ENCODE measurements at regions not wholly inside any gene's neighbourhood (a gene's known extent, or its start where the extent isn't known, plus 50 kb on each side); places are given as distances from the start of the nearest gene placed in this dataset.
"Not testable (repeated sequence)": the region's sequence is repeated elsewhere in the genome, so short reads cannot be mapped to it uniquely, and the experiment has no call there.

- no peaks in the 10 kb centered on the region for H3K9me3 ChIP-seq (ENCODE audit: low read length)
- no peaks in the 10 kb centered on the region for H3K4me1 ChIP-seq (ENCODE audit: insufficient read depth, low read length)
- no peaks in the 10 kb centered on the region for H3K36me3 ChIP-seq (ENCODE audit: insufficient read depth, low read length)
- H2AFZ ChIP-seq (ENCODE audit: low read depth, low read length), result no peak overlapping the region
- no peak overlapping the region for H3K4me3 ChIP-seq (ENCODE audit: low read length)
- peaks cover 4% of the 10 kb centered on the region for H3K27me3 ChIP-seq (ENCODE audit: insufficient read depth, low read length)
These were observed 161.6 kb upstream of the TNFAIP3 start for GRCh38 chr6:137705160-137706082.

- Histone ChIP-seq H3K27me3 (ENCODE audit: insufficient read depth, low read length) (peaks cover 4% of the 10 kb centered on the region), H2AFZ (ENCODE audit: low read depth, low read length) (no peak overlapping the region), H3K36me3 (ENCODE audit: insufficient read depth, low read length) (no peaks in the 10 kb centered on the region), H3K9me3 (ENCODE audit: low read length) (no peaks in the 10 kb centered on the region), H3K4me1 (ENCODE audit: insufficient read depth, low read length) (no peaks in the 10 kb centered on the region), H3K4me3 (ENCODE audit: low read length) (no peak overlapping the region)
These were observed 160.8 kb upstream of the TNFAIP3 start for GRCh38 chr6:137706083-137706750.

DNA sequence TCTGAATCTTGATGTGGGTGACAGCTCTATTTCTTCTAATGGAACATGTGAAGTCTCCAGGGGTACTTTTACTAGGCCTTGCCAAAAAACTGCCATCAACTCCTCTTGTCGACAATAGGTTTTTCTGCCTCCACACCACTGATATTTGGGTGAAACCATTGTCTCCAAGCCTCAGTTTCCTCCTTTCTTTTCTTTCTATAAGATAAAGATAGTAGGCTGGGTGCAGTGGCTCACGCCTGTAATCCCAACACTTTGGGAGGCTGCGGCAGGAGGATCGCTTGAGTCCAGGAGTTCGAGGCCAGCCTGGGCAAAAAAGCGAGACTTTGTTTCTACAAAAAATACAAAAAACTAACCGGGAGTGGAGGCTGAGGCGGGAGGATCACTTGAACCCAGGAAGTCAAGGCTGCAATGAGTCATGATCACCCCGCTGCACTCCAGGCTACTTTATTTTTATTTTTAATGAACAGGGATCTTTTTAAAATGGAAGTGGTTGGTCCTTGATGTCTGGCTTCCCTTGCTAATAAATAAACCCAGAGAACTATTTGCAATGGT, 159.9 kb upstream of the TNFAIP3 start:
- H3K4me3 ChIP-seq (ENCODE audit: low read length), result no peak overlapping the region
- no peaks in the 10 kb centered on the region for H3K27me3 ChIP-seq (ENCODE audit: insufficient read depth, low read length)
- H3K4me1 ChIP-seq (ENCODE audit: insufficient read depth, low read length), result no peaks in the 10 kb centered on the region

DNA sequence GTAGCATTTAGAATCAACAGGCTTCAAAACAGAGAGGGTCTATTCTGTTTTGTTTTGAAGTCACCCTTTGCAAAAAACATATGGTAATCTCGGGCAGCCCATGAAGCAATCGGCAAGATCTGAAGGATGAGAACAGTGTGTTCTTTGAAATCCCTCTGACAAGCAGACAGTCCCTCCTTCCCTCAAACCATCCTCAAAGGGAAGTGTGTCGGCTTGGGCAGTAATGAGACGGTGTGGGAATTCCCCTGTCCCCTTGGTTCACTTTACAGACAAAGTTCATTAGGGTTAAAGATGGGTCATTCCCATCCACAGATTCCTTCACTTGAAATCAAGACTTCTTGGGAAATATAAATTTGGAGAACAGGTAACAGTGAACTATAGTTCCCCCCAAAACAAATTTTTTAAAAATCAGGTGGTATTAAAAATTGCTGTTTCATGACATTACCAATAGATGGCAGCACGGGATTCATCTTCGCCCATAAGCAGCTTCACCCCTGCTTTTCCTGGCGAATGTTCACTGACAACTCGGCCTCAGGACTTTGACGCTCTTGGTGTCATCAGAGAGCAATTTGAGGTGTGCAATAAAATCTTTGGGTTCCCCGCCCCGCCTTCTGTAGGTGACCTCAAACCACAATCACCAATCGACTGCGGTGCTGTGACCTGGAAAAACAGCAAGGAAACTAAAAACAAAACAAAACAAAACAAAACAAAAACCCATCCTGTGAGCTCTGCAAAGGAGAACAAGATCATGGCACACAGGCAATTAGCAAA, 159.3 kb upstream of the TNFAIP3 start:
- H3K9me3 ChIP-seq (ENCODE audit: low read length), result no peaks in the 10 kb centered on the region

More for the DNA sequence above, 159.9 kb upstream of the TNFAIP3 start:
- Histone ChIP-seq H3K36me3 (ENCODE audit: insufficient read depth, low read length) (no peaks in the 10 kb centered on the region), H3K9me3 (ENCODE audit: low read length) (no peaks in the 10 kb centered on the region), H2AFZ (ENCODE audit: low read depth, low read length) (no peak overlapping the region)

GRCh38 chr6:137708481-137708880, 158.6 kb upstream of the TNFAIP3 start:
- H3K36me3 ChIP-seq (ENCODE audit: insufficient read depth, low read length), result no peaks in the 10 kb centered on the region
- H3K4me3 ChIP-seq (ENCODE audit: low read length), result no peak overlapping the region
- H2AFZ ChIP-seq (ENCODE audit: low read depth, low read length), result no peak overlapping the region
- no peaks in the 10 kb centered on the region for H3K27me3 ChIP-seq (ENCODE audit: insufficient read depth, low read length)
- no peaks in the 10 kb centered on the region for H3K4me1 ChIP-seq (ENCODE audit: insufficient read depth, low read length)
- H3K9me3 ChIP-seq (ENCODE audit: low read length), result no peaks in the 10 kb centered on the region

More for the DNA sequence above, 159.3 kb upstream of the TNFAIP3 start:
- Histone ChIP-seq H3K27me3 (ENCODE audit: insufficient read depth, low read length) (no peaks in the 10 kb centered on the region), H3K4me3 (ENCODE audit: low read length) (no peak overlapping the region), H2AFZ (ENCODE audit: low read depth, low read length) (no peak overlapping the region), H3K4me1 (ENCODE audit: insufficient read depth, low read length) (no peaks in the 10 kb centered on the region), H3K36me3 (ENCODE audit: insufficient read depth, low read length) (no peaks in the 10 kb centered on the region)

GRCh38 chr6:137709424-137710236, 157.4 kb upstream of the TNFAIP3 start:
- Histone ChIP-seq H2AFZ (ENCODE audit: low read depth, low read length) (no peak overlapping the region), H3K4me1 (ENCODE audit: insufficient read depth, low read length) (no peaks in the 10 kb centered on the region), H3K36me3 (ENCODE audit: insufficient read depth, low read length) (no peaks in the 10 kb centered on the region), H3K9me3 (ENCODE audit: low read length) (no peaks in the 10 kb centered on the region), H3K4me3 (ENCODE audit: low read length) (no peak overlapping the region), H3K27me3 (ENCODE audit: insufficient read depth, low read length) (no peaks in the 10 kb centered on the region)

GRCh38 chr6:137711972-137712371, 155.1 kb upstream of the TNFAIP3 start:
- no peaks in the 10 kb centered on the region for H3K9me3 ChIP-seq (ENCODE audit: low read length)
- H3K27me3 ChIP-seq (ENCODE audit: insufficient read depth, low read length), result no peaks in the 10 kb centered on the region
- no peak overlapping the region for H3K4me3 ChIP-seq (ENCODE audit: low read length)
- H3K4me1 ChIP-seq (ENCODE audit: insufficient read depth, low read length), result no peaks in the 10 kb centered on the region
- no peak overlapping the region for H2AFZ ChIP-seq (ENCODE audit: low read depth, low read length)
- H3K36me3 ChIP-seq (ENCODE audit: insufficient read depth, low read length), result no peaks in the 10 kb centered on the region

DNA sequence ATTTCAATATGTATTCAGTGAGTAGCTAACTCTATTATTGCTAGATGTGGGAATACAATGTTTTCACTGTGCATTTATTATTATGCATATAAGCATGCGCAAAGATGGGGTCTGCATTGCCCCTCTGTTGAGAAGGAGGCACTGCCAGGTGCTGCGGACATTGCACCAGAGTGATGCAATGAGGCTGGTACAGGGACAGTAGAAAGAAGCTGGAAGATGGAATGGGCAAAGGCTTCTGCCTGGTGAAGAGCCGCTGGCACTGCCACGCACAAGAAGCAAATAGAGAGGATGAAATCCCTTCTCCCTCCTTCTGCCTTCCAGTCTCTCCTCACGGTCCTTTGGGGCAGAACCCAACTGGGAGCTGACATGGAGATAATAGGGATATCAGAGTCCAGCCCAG, 154.5 kb upstream of the TNFAIP3 start:
- Histone ChIP-seq H3K27me3 (ENCODE audit: insufficient read depth, low read length) (no peaks in the 10 kb centered on the region), H3K4me3 (ENCODE audit: low read length) (no peak overlapping the region), H3K36me3 (ENCODE audit: insufficient read depth, low read length) (no peaks in the 10 kb centered on the region), H3K9me3 (ENCODE audit: low read length) (no peaks in the 10 kb centered on the region), H2AFZ (ENCODE audit: low read depth, low read length) (no peak overlapping the region), H3K4me1 (ENCODE audit: insufficient read depth, low read length) (no peaks in the 10 kb centered on the region)

- H3K9me3 ChIP-seq (ENCODE audit: low read length), result no peaks in the 10 kb centered on the region
These were observed 151.4 kb upstream of the TNFAIP3 start for GRCh38 chr6:137715589-137716045.

GRCh38 chr6:137717074-137718073, 149.7 kb upstream of the TNFAIP3 start:
- Histone ChIP-seq H3K4me3 (ENCODE audit: low read length) (no peak overlapping the region), H3K9me3 (ENCODE audit: low read length) (no peaks in the 10 kb centered on the region), H3K27me3 (ENCODE audit: insufficient read depth, low read length) (no peaks in the 10 kb centered on the region), H3K4me1 (ENCODE audit: insufficient read depth, low read length) (no peaks in the 10 kb centered on the region), H2AFZ (ENCODE audit: low read depth, low read length) (no peak overlapping the region), H3K36me3 (ENCODE audit: insufficient read depth, low read length) (no peaks in the 10 kb centered on the region)

More at GRCh38 chr6:137715589-137716045, 151.4 kb upstream of the TNFAIP3 start:
- no peak overlapping the region for H3K4me3 ChIP-seq (ENCODE audit: low read length)
- H3K36me3 ChIP-seq (ENCODE audit: insufficient read depth, low read length), result no peaks in the 10 kb centered on the region
- no peaks in the 10 kb centered on the region for H3K27me3 ChIP-seq (ENCODE audit: insufficient read depth, low read length)
- H2AFZ ChIP-seq (ENCODE audit: low read depth, low read length), result no peak overlapping the region
- H3K4me1 ChIP-seq (ENCODE audit: insufficient read depth, low read length), result no peaks in the 10 kb centered on the region

GRCh38 chr6:137718903-137719302, 148.2 kb upstream of the TNFAIP3 start:
- H2AFZ ChIP-seq (ENCODE audit: low read depth, low read length); H3K27me3 ChIP-seq (ENCODE audit: insufficient read depth, low read length); H3K4me1 ChIP-seq (ENCODE audit: insufficient read depth, low read length); H3K4me3 ChIP-seq (ENCODE audit: low read length); H3K9me3 ChIP-seq (ENCODE audit: low read length); H3K36me3 ChIP-seq (ENCODE audit: insufficient read depth, low read length): not testable (repeated sequence)

Data from neuron (in vitro differentiated cells).